DND-41 (cell line): ENCODE measurements at regions not wholly inside any gene's neighbourhood (a gene's known extent, or its start where the extent isn't known, plus 50 kb on each side); places are given as distances from the start of the nearest gene placed in this dataset.

Experiments used
- CTCF ChIP-seq: IDR thresholded peaks from 2 replicates; pipeline ENCODE4 v1.5.1; 2012; ENCODE audit warnings: borderline replicate concordance, low read length, moderate library complexity, mild to moderate bottlenecking; ENCODE audit not compliant: poor library complexity, severe bottlenecking; ENCODE audit errors: extremely low read depth
- EZH2 ChIP-seq: IDR thresholded peaks from 3 replicates; pipeline ENCODE4 v1.6.1; 2012; ENCODE audit warnings: borderline replicate concordance, low read depth, mild to moderate bottlenecking, moderate library complexity, low read length, inconsistent platforms; ENCODE audit not compliant: severe bottlenecking

- TF ChIP-seq CTCF: no peak
- TF ChIP-seq EZH2: no peak
These were observed 358.5 kb upstream of the ZNF507 start for GRCh38 chr19:31986951-31987350.
